ENCODE measurements at regions not wholly inside any gene's neighbourhood (a gene's known extent, or its start where the extent isn't known, plus 50 kb on each side); places are given as distances from the start of the nearest gene placed in this dataset.

DNA sequence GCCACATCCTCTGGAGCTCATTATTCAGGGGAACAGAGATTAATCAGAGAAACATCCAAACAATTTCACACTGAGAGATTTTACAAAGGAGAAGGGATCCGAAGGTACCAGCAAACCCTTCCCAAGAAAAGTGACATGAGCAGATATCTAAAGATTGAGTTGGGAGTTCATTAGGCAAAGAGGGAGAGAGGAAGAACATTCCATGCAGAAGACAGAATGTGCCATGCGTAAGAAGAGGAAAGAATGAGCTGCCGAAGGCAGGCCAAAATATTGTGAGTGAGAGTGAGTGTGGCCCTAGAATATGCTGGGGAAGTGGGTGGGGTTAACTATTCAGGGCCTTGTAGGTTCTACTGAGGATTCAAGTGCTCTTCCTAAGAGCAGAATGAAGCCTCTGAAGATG, 50.0 kb upstream of the LYVE1 start:
- no peaks in the 10 kb centered on the region for H3K4me1 ChIP-seq
- no peaks in the 10 kb centered on the region for H3K27me3 ChIP-seq
- ATAC-seq (peak; percentile 24 to 27), DNase-seq (no peak)
- TF ChIP-seq POLR2A (IDR thresholded peaks at IDR 0.05), result no peak
- TF ChIP-seq, protein P1, sequence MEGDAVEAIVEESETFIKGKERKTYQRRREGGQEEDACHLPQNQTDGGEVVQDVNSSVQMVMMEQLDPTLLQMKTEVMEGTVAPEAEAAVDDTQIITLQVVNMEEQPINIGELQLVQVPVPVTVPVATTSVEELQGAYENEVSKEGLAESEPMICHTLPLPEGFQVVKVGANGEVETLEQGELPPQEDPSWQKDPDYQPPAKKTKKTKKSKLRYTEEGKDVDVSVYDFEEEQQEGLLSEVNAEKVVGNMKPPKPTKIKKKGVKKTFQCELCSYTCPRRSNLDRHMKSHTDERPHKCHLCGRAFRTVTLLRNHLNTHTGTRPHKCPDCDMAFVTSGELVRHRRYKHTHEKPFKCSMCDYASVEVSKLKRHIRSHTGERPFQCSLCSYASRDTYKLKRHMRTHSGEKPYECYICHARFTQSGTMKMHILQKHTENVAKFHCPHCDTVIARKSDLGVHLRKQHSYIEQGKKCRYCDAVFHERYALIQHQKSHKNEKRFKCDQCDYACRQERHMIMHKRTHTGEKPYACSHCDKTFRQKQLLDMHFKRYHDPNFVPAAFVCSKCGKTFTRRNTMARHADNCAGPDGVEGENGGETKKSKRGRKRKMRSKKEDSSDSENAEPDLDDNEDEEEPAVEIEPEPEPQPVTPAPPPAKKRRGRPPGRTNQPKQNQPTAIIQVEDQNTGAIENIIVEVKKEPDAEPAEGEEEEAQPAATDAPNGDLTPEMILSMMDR (IDR thresholded peaks at IDR 0.05 in 4 of 5, conservative IDR thresholded peaks at IDR 0.05 in 1 of 5), result no peak
- no peaks in the 10 kb centered on the region for H3K36me3 ChIP-seq
- no peaks in the 10 kb centered on the region for H3K9me3 ChIP-seq
- H3K27ac ChIP-seq, result no peak overlapping the region
- no peak overlapping the region for H3K4me3 ChIP-seq
- intact Hi-C loops (cut with DNase I; ENCODE audit: low total_unique reads) (no loop called here), in situ Hi-C loops (cut with MboI; ENCODE audit: low sequenced_read_pairs in 4 of 4) (no loop called here)

All from gastrocnemius medialis (tissue), 4 donors.